Transverse colon (tissue), 4 donors: ENCODE measurements at regions not wholly inside any gene's neighbourhood (a gene's known extent, or its start where the extent isn't known, plus 50 kb on each side); places are given as distances from the start of the nearest gene placed in this dataset.
A peak's percentile ranks its signal among the peaks of the same experiment; 100 is the strongest.
"Not testable (repeated sequence)": the region's sequence is repeated elsewhere in the genome, so short reads cannot be mapped to it uniquely, and the experiment has no call there.

Experiments used
- DNase-seq: peaks from one replicate; pipeline ENCODE4 v3.0.0-alpha.2; 2019
- H3K27ac ChIP-seq, 4 donors: fragments of 200-600 bp; sonication (generic); 2 replicates each; pipeline ENCODE4 v1.5.1; 2016 to 2018; ENCODE audit warnings: inconsistent platforms in 4 of 4
- H3K27me3 ChIP-seq: fragments of 200-600 bp; sonication (generic); 2 replicates; pipeline ENCODE4 v1.5.1; 2017; ENCODE audit warnings: inconsistent platforms
- H3K36me3 ChIP-seq, 4 donors: fragments of 200-600 bp; sonication (generic); 2 replicates each; pipeline ENCODE4 v1.5.1; 2017 to 2019; ENCODE audit warnings: inconsistent platforms in 4 of 4
- H3K4me1 ChIP-seq, 4 donors: fragments of 200-600 bp; sonication (generic); 2 replicates each; pipeline ENCODE4 v1.5.1; 2017 to 2020; ENCODE audit warnings: inconsistent platforms in 4 of 4
- H3K4me3 ChIP-seq, 4 donors: fragments of 200-600 bp; sonication (generic); 1 replicate in 1 of 4; 2 replicates in 3 of 4; pipeline versions ENCODE4 v1.5.1 to v1.6.1; 2017 to 2019; ENCODE audit warnings: inconsistent platforms in 4 of 4
- H3K9me3 ChIP-seq, 2 donors: fragments of 200-600 bp; sonication (generic); 2 replicates each; pipeline ENCODE4 v1.5.1; 2017 to 2019; ENCODE audit warnings: inconsistent platforms in 2 of 2
- EP300 ChIP-seq: sonication (generic); formaldehyde crosslinking; IDR thresholded peaks from one replicate; pipeline ENCODE4 v1.6.1; 2017; ENCODE audit warnings: antibody characterized with exemption, low read depth
- POLR2A ChIP-seq: fragments of 450-650 bp; IDR thresholded peaks from one replicate; pipeline ENCODE4 v1.6.1; 2016; ENCODE audit warnings: antibody characterized with exemption, mild to moderate bottlenecking, moderate library complexity
- POLR2AphosphoS5 ChIP-seq, 3 donors: sonication (generic); formaldehyde crosslinking; IDR thresholded peaks; one replicate each; pipeline ENCODE4 v1.6.1; 2016; ENCODE audit warnings: antibody characterized with exemption in 3 of 3
- WGBS, 2 donors: methylation state at CpG; one replicate each; pipeline ENCODE4 v1.1.5; 2018; ENCODE audit warnings: low coverage in 1 of 2; 5-methylcytosine and 5-hydroxymethylcytosine counted together
- in situ Hi-C, 4 donors: fragments of 200-750 bp; cut with MboI; loops; one replicate each; pipeline versions ENCODE4 v1.15.0 to v1.15.1; 2017; ENCODE audit warnings: low sequenced_read_pairs in 3 of 4, low pct_ligation_motif_present in 1 of 4, low pct_unique_long_range_greater_than_20kb in 1 of 4
- intact Hi-C: fragments of 100-400 bp; cut with DNase I; formaldehyde crosslinking; loops from one replicate; pipeline ENCODE4 v1.15.1; 2023; ENCODE audit warnings: low total_unique reads
- TF ChIP-seq, protein P1 (sequence below), 5 experiments: fragments of 200-600 bp in 3 of 5; fragments of 450-650 bp in 2 of 5; sonication (generic) in 3 of 5; IDR thresholded peaks; 1 replicate in 2 of 5; 2 replicates in 3 of 5; pipeline ENCODE4 v1.5.1; 2016 to 2017; ENCODE audit warnings: antibody characterized with exemption in 5 of 5, inconsistent platforms in 3 of 5, mild to moderate bottlenecking in 2 of 5, moderate library complexity in 1 of 5

DNA sequence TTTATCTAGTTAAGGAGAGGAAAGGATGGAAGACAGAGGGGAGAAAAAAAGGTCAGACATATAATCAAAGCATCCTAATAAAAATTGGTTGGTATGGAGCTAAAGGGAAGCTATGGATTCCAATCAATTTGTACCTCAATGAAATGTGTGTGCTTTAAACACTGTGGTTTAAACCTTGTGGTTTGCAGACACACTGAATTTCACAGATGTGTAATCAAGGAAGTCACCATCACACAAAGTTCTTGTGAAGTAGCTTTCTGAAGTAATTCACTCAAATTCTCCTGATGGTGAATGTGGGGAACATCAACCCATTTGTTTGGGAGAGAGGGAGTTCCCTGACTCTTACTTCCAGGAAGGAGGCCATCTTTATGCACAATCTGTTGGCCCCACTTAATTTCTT lies 243.3 kb upstream of the KRR1 start:
- no peak overlapping the region for H3K4me3 ChIP-seq
- peaks cover 0 to 10% (median 0%) of the 10 kb centered on the region in 4 donors for H3K4me1 ChIP-seq
- peaks cover 0 to 3% of the 10 kb centered on the region in 2 donors for H3K9me3 ChIP-seq
- no peak for DNase-seq
- in situ Hi-C loops (no loop called here), intact Hi-C loops (no loop called here)
- H3K27me3 ChIP-seq: no peaks in the 10 kb centered on the region
- no peak for TF ChIP-seq EP300
- TF ChIP-seq POLR2AphosphoS5 (IDR thresholded peaks at IDR 0.05): no peak
- TF ChIP-seq, protein P1, sequence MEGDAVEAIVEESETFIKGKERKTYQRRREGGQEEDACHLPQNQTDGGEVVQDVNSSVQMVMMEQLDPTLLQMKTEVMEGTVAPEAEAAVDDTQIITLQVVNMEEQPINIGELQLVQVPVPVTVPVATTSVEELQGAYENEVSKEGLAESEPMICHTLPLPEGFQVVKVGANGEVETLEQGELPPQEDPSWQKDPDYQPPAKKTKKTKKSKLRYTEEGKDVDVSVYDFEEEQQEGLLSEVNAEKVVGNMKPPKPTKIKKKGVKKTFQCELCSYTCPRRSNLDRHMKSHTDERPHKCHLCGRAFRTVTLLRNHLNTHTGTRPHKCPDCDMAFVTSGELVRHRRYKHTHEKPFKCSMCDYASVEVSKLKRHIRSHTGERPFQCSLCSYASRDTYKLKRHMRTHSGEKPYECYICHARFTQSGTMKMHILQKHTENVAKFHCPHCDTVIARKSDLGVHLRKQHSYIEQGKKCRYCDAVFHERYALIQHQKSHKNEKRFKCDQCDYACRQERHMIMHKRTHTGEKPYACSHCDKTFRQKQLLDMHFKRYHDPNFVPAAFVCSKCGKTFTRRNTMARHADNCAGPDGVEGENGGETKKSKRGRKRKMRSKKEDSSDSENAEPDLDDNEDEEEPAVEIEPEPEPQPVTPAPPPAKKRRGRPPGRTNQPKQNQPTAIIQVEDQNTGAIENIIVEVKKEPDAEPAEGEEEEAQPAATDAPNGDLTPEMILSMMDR (IDR thresholded peaks at IDR 0.05): no peak
- TF ChIP-seq POLR2A: no peak
- H3K36me3 ChIP-seq: no peaks in the 10 kb centered on the region
- no peak overlapping the region for H3K27ac ChIP-seq

DNA sequence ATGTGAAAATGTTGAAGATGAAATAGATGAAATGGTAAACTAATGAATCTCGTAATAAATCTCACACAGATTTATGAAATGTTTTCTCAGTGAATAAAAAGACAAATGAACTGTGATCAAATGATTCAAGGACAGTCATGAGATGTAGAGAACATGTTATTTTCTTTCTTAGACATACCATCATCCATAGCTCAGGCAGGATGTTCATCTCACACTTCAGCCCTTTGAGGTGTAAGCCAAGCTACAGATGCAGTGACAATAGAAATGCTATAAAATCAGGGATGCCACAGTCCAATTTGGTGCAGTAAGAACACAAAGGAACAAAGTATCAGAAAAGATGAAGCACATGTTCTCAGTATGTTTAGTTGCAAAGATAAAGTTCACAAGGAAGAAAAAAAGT lies 242.7 kb upstream of the KRR1 start:
- no peak for TF ChIP-seq EP300
- TF ChIP-seq POLR2AphosphoS5 (IDR thresholded peaks at IDR 0.05): no peak
- TF ChIP-seq, protein P1 (IDR thresholded peaks at IDR 0.05): no peak
- TF ChIP-seq POLR2A: no peak
- Histone ChIP-seq H3K4me3 (no peak overlapping the region), H3K4me1 (peaks cover 0 to 10% (median 0%) of the 10 kb centered on the region in 4 donors), H3K36me3 (no peaks in the 10 kb centered on the region), H3K9me3 (peaks cover 0 to 4% of the 10 kb centered on the region in 2 donors), H3K27ac (no peak overlapping the region), H3K27me3 (no peaks in the 10 kb centered on the region)
- in situ Hi-C loops (no loop called here), intact Hi-C loops (no loop called here)
- 96 to 100% methylated on average over 1 of the region's 1 CpG for WGBS, 2 donors
- DNase-seq: no peak

DNA sequence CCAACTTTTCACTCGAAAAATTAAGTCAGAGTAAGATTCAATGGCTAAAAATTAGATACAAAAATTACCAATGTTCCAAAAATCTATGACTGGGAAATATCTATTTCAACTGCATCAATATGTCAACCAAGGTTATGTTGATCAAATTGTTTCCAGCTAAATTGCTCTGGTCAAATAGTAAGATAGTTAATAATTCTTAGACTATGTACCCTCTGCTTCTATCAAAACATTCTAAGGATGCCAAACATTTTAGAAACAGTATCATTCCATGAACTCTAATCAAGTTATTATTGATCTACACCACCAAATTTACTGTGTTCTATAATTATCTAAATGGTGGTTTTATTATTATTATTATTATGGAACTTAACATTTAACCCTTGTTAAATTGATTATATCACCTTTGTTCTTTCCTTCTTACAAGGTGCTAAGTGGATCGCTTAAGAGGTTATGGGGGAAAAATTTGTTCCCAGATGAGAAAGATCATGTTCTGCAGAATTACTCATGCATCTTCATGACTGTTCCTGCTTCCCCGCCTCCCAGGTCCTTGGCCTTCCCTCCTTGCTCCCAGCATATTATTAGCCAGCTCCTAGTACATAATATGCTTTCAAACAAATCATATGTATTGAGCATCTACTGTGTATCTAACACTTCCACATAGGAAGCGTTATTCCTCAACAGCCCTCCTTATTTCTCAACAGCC lies 240.5 kb upstream of the KRR1 start:
- Histone ChIP-seq H3K4me3 (no peak overlapping the region), H3K36me3 (no peaks in the 10 kb centered on the region), H3K27me3 (no peaks in the 10 kb centered on the region), H3K9me3 (peaks cover 0 to 4% of the 10 kb centered on the region in 2 donors), H3K27ac (no peak overlapping the region), H3K4me1 (peaks cover 0 to 10% (median 0%) of the 10 kb centered on the region in 4 donors)
- 89 to 100% methylated on average over 4 of the region's 4 CpGs for WGBS, 2 donors
- no peak for DNase-seq
- TF ChIP-seq POLR2AphosphoS5 (IDR thresholded peaks at IDR 0.05) (no peak), POLR2A (no peak), EP300 (no peak)
- TF ChIP-seq, protein P1 (IDR thresholded peaks at IDR 0.05): no peak
- in situ Hi-C loops (no loop called here), intact Hi-C loops (no loop called here)

DNA sequence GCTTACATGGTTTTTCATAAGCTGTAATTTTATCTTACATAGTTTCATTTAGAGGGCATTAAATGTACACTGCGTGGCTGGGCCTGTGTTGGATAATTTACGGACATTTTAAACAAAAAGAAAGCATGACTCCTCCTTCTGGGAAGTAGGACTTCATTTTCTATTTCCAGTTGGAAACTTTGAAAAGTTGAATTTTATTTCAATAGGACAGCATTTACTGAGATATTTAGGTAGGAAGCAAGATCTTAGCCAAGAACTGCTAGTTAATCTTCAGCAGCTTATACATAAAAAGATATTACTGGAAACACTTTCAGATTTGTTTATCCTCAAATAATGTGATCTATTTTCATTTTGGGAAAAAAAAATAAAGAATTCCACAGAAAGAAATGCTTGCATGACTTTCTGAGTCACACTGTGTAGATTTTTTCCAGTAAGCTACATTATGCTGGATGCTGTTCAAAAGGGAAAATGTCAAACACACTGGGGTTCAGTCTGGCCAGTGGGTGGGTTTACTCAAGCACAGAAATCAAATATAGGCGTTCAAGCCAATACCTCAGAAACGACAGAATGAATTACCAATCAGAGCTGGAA lies 239.4 kb upstream of the KRR1 start:
- 58 to 63% methylated on average over 4 of the region's 4 CpGs for WGBS, 2 donors
- Histone ChIP-seq H3K36me3 (no peaks in the 10 kb centered on the region), H3K27me3 (no peaks in the 10 kb centered on the region), H3K27ac (peak overlapping the region in 1 of 4 donors; percentile 16), H3K4me1 (peaks cover 0 to 10% (median 0%) of the 10 kb centered on the region in 4 donors), H3K9me3 (peaks cover 0 to 4% of the 10 kb centered on the region in 2 donors), H3K4me3 (no peak overlapping the region)
- no peak for DNase-seq
- in situ Hi-C loops: no loop called here
- intact Hi-C loops: no loop called here
- TF ChIP-seq EP300: no peak
- TF ChIP-seq, protein P1 (IDR thresholded peaks at IDR 0.05): no peak
- no peak for TF ChIP-seq POLR2AphosphoS5 (IDR thresholded peaks at IDR 0.05)
- no peak for TF ChIP-seq POLR2A

DNA sequence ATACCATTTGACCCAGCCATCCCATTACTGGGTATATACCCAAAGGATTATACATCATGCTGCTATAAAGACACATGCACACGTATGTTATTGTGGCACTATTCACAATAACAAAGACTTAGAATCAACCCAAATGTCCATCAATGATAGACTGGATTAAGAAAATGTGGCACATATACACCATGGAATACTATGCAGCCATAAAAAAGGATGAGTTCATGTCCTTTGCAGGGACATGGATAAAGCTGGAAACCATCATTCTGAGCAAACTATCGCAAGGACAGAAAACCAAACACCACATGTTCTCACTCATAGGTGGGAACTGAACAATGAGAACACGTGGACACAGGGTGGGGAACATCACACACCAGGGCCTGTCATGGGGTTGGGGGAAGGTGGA lies 237.6 kb upstream of the KRR1 start:
- H3K36me3 ChIP-seq, H3K27ac ChIP-seq, H3K9me3 ChIP-seq, DNase-seq, H3K4me3 ChIP-seq, in situ Hi-C loops, H3K27me3 ChIP-seq, intact Hi-C loops: not testable (repeated sequence)
- 92 to 100% methylated on average over 1 to 3 of the region's 3 CpGs for WGBS, 2 donors
- peaks cover 0 to 10% (median 0%) of the 10 kb centered on the region in 4 donors for H3K4me1 ChIP-seq
